ENCODE measurements at regions not wholly inside any gene's neighbourhood (a gene's known extent, or its start where the extent isn't known, plus 50 kb on each side); places are given as distances from the start of the nearest gene placed in this dataset.

DNA sequence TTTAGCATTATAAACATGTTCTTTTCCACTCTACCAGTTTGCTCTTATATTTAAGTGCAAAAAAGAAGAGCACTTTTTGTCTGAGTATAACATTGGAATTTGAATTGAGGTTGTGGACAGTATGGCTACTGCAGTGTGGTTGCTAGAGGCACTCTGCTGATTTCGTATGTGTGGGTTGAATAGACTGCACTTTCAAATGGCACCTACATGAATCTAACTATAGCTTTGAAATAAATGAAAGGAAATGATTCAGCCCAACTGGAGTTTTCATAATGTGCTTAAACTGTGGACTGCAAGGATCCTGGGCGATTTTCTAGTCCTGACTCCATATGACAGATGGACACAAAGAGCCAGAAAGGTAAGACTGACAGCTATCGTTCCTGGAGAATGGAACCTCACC, 657.6 kb upstream of the RIOK2 start:
- DNase-seq, result no peak
- Histone ChIP-seq H3K36me3 (replicated peaks; ENCODE audit: control insufficient read depth, insufficient read depth, low read length) (no peaks in the 10 kb centered on the region), H3K4me3 (ENCODE audit: insufficient read depth, low read depth, low read length) (no peak overlapping the region), H3K27me3 (ENCODE audit: control insufficient read depth, insufficient read depth, low read length) (no peaks in the 10 kb centered on the region)

GRCh38 chr5:97842687-97843086, 659.6 kb upstream of the RIOK2 start:
- DNase-seq, result no peak
- no peaks in the 10 kb centered on the region for H3K36me3 ChIP-seq (replicated peaks; ENCODE audit: control insufficient read depth, insufficient read depth, low read length)
- no peak overlapping the region for H3K4me3 ChIP-seq (ENCODE audit: insufficient read depth, low read depth, low read length)
- H3K27me3 ChIP-seq (ENCODE audit: control insufficient read depth, insufficient read depth, low read length), result no peaks in the 10 kb centered on the region

DNA sequence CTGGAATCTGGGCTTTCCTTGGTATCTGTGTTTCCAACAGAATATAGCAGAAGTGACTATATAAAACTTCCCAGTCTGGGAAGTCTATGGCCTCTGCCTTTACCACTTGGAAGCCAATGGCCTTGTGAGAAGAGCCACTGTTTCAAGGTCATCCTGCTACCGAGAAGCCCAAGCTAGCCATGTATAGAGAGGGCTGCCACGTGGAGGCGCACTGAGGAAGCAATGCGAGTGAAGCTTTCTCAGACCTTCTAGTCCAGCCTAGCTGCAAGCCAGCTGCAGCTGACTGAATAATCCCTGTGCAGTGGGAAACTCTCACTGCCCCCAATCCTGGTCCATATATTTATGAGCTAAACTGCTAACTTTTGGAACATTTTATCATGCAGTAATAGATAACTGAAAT, 661.8 kb upstream of the RIOK2 start:
- no peaks in the 10 kb centered on the region for H3K27me3 ChIP-seq (ENCODE audit: control insufficient read depth, insufficient read depth, low read length)
- H3K4me3 ChIP-seq (ENCODE audit: insufficient read depth, low read depth, low read length), result no peak overlapping the region
- no peaks in the 10 kb centered on the region for H3K36me3 ChIP-seq (replicated peaks; ENCODE audit: control insufficient read depth, insufficient read depth, low read length)
- DNase-seq, result peak; percentile 2

GRCh38 chr5:97846643-97847042, 663.6 kb upstream of the RIOK2 start:
- H3K27me3 ChIP-seq (ENCODE audit: control insufficient read depth, insufficient read depth, low read length), result no peaks in the 10 kb centered on the region

DNA sequence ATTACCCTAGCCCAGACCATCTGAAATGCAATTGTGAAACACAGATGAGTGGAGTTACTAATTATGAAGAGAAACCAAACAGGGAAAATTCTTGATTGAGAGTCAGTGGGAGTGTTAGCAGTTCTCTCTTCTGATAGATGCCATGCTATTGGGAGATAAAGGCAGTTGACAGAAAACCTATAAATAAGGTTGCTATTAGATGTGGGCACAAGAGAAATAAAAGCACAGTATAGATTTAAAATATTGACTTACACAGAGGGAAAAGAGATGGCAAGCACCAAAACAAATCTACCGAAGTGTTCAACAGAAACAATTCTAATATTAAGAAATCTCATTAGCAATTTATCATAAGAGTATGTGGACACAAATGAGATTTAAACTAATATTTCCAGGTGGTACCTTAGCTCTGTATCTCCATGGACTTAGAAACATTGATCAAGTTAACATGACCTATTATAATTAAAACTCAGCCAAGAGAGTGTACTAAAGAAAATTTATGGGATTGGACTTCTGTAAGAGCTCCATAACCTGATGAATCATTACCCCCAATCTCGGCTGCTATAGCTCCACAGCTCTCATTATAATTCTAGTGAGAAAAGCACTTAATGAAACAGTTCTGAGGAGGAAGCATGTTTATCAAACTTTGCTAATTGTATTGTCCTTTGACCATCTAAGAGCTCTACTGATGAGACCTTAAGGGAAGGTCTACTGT, 665.0 kb upstream of the RIOK2 start:
- H3K27me3 ChIP-seq (ENCODE audit: control insufficient read depth, insufficient read depth, low read length), result no peaks in the 10 kb centered on the region
- H3K36me3 ChIP-seq (replicated peaks; ENCODE audit: control insufficient read depth, insufficient read depth, low read length), result no peaks in the 10 kb centered on the region
- H3K4me3 ChIP-seq (ENCODE audit: insufficient read depth, low read depth, low read length), result no peak overlapping the region
- no peak for DNase-seq

More at GRCh38 chr5:97846643-97847042, 663.6 kb upstream of the RIOK2 start:
- no peak for DNase-seq
- Histone ChIP-seq H3K4me3 (ENCODE audit: insufficient read depth, low read depth, low read length) (no peak overlapping the region), H3K36me3 (replicated peaks; ENCODE audit: control insufficient read depth, insufficient read depth, low read length) (no peaks in the 10 kb centered on the region)

DNA sequence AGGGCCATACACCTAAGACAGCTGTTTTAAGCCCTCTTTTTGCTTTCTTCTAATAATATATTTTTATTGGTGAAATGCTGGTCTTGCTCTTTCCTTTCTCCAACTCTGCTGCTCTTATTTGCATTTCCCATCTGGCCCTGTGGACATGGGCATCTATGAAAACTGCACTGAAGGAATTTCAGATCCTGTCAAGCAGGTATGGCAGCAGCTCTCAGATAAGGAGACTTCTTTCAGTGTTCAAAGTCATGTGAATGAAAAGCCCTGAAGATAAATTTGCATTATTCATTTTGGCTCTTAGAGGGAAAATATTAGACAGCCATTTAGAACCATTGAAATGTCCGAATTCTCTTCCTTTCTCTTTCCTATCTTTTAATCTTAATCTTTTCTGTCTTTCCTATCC, 668.0 kb upstream of the RIOK2 start:
- Histone ChIP-seq H3K4me3 (ENCODE audit: insufficient read depth, low read depth, low read length) (no peak overlapping the region), H3K27me3 (ENCODE audit: control insufficient read depth, insufficient read depth, low read length) (no peaks in the 10 kb centered on the region), H3K36me3 (replicated peaks; ENCODE audit: control insufficient read depth, insufficient read depth, low read length) (no peaks in the 10 kb centered on the region)
- no peak for DNase-seq

GRCh38 chr5:97854871-97855762, 672.1 kb upstream of the RIOK2 start:
- H3K27me3 ChIP-seq (ENCODE audit: control insufficient read depth, insufficient read depth, low read length), result no peaks in the 10 kb centered on the region
- no peak overlapping the region for H3K4me3 ChIP-seq (ENCODE audit: insufficient read depth, low read depth, low read length)
- DNase-seq, result no peak
- no peaks in the 10 kb centered on the region for H3K36me3 ChIP-seq (replicated peaks; ENCODE audit: control insufficient read depth, insufficient read depth, low read length)

DNA sequence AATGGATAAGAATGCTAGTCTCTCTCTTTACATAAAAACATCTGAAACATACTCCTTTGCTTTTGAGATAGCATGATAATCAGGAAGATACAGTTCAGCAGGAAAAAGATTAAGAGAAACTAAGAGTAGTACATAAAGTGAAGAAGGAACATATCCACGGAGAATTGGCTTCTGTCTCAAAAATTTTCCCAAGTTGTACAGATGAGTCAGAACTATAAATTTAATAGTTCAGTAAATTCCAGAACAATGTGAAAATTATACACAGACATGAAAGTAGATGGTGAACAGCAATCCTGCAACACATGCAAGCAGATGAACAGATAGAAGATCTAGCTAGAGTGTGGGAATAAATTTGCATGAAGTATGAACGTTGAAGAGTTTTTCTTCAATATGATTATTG, 691.4 kb upstream of the RIOK2 start:
- Histone ChIP-seq H3K27me3 (ENCODE audit: control insufficient read depth, insufficient read depth, low read length) (no peaks in the 10 kb centered on the region), H3K36me3 (replicated peaks; ENCODE audit: control insufficient read depth, insufficient read depth, low read length) (no peaks in the 10 kb centered on the region), H3K4me3 (ENCODE audit: insufficient read depth, low read depth, low read length) (no peak overlapping the region)
- DNase-seq, result no peak

- Histone ChIP-seq H3K36me3 (replicated peaks; ENCODE audit: control insufficient read depth, insufficient read depth, low read length) (no peaks in the 10 kb centered on the region), H3K27me3 (ENCODE audit: control insufficient read depth, insufficient read depth, low read length) (no peaks in the 10 kb centered on the region), H3K4me3 (ENCODE audit: insufficient read depth, low read depth, low read length) (no peak overlapping the region)
- DNase-seq, result no peak
Observed at GRCh38 chr5:97876272-97876671, 693.2 kb upstream of the RIOK2 start.

- no peak for DNase-seq
- Histone ChIP-seq H3K4me3 (ENCODE audit: insufficient read depth, low read depth, low read length) (no peak overlapping the region), H3K27me3 (ENCODE audit: control insufficient read depth, insufficient read depth, low read length) (no peaks in the 10 kb centered on the region)
Observed at GRCh38 chr5:97877588-97877987, 694.5 kb upstream of the RIOK2 start.

GRCh38 chr5:97888439-97888838, 705.4 kb upstream of the RIOK2 start:
- Histone ChIP-seq H3K4me3 (ENCODE audit: insufficient read depth, low read depth, low read length) (no peak overlapping the region), H3K27me3 (ENCODE audit: control insufficient read depth, insufficient read depth, low read length) (no peaks in the 10 kb centered on the region), H3K36me3 (replicated peaks; ENCODE audit: control insufficient read depth, insufficient read depth, low read length) (no peaks in the 10 kb centered on the region)
- DNase-seq, result no peak

More at GRCh38 chr5:97877588-97877987, 694.5 kb upstream of the RIOK2 start:
- no peaks in the 10 kb centered on the region for H3K36me3 ChIP-seq (replicated peaks; ENCODE audit: control insufficient read depth, insufficient read depth, low read length)

DNA sequence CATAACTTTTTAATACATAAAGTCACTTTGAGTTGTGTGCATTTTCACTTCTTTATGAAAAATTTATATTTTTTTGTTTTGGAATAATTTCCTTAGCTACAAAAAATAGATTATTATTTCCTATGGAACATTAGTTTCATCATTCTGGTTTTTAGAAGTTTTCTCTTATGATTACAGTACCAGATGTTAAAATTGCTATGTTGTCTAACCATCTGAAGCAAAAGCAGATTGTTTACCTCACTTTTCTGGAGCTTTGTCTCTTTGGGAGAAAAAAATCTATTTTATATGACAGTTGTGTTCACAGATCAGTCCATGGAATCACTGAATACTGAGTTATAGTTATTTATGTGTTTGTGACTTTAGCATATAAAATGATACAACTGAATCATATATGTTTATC, 708.9 kb upstream of the RIOK2 start:
- H3K4me3 ChIP-seq (ENCODE audit: insufficient read depth, low read depth, low read length), result no peak overlapping the region
- no peaks in the 10 kb centered on the region for H3K27me3 ChIP-seq (ENCODE audit: control insufficient read depth, insufficient read depth, low read length)
- no peaks in the 10 kb centered on the region for H3K36me3 ChIP-seq (replicated peaks; ENCODE audit: control insufficient read depth, insufficient read depth, low read length)
- no peak for DNase-seq

- Histone ChIP-seq H3K4me3 (ENCODE audit: insufficient read depth, low read depth, low read length) (no peak overlapping the region), H3K36me3 (replicated peaks; ENCODE audit: control insufficient read depth, insufficient read depth, low read length) (no peaks in the 10 kb centered on the region), H3K27me3 (ENCODE audit: control insufficient read depth, insufficient read depth, low read length) (no peaks in the 10 kb centered on the region)
- DNase-seq, result no peak
Observed at GRCh38 chr5:97903742-97904141, 720.7 kb upstream of the RIOK2 start.

GRCh38 chr5:97906135-97906534, 723.1 kb upstream of the RIOK2 start:
- Histone ChIP-seq H3K36me3 (replicated peaks; ENCODE audit: control insufficient read depth, insufficient read depth, low read length) (no peaks in the 10 kb centered on the region), H3K4me3 (ENCODE audit: insufficient read depth, low read depth, low read length) (no peak overlapping the region)
- peak; percentile 9 for DNase-seq

More at GRCh38 chr5:97906135-97906534, 723.1 kb upstream of the RIOK2 start:
- no peaks in the 10 kb centered on the region for H3K27me3 ChIP-seq (ENCODE audit: control insufficient read depth, insufficient read depth, low read length)

Data from H7 (cell line).